Neuronal stem cell (in vitro differentiated cells): ENCODE measurements at regions not wholly inside any gene's neighbourhood (a gene's known extent, or its start where the extent isn't known, plus 50 kb on each side); places are given as distances from the start of the nearest gene placed in this dataset.

Source experiments
- DNase-seq: peaks from one replicate; pipeline ENCODE4 v3.0.0-alpha.2; 2013; ENCODE audit warnings: low spot score
- H2AFZ ChIP-seq: one replicate; pipeline ENCODE4 v1.6.1; 2013; ENCODE audit warnings: mild to moderate bottlenecking, low read length, inconsistent platforms
- H2AK5ac ChIP-seq: 2 replicates; pipeline ENCODE4 v1.6.1; 2013; ENCODE audit warnings: low read depth, mild to moderate bottlenecking, inconsistent platforms, low read length, moderate library complexity, mixed read lengths
- H2BK120ac ChIP-seq: 2 replicates; pipeline ENCODE4 v1.6.1; 2013; ENCODE audit warnings: low read depth, mild to moderate bottlenecking, inconsistent platforms, low read length, moderate library complexity, mixed read lengths
- H2BK12ac ChIP-seq: one replicate; pipeline ENCODE4 v1.6.1; 2013; ENCODE audit warnings: low read length, inconsistent platforms
- H2BK15ac ChIP-seq: 2 replicates; pipeline ENCODE4 v1.6.1; 2013; ENCODE audit warnings: mild to moderate bottlenecking, low read length, inconsistent platforms, mixed read lengths
- H2BK5ac ChIP-seq: one replicate; pipeline ENCODE4 v1.6.1; 2013; ENCODE audit warnings: inconsistent platforms, mild to moderate bottlenecking, low read length, moderate library complexity
- H3K14ac ChIP-seq: one replicate; pipeline ENCODE4 v1.6.1; 2013; ENCODE audit warnings: low read length, inconsistent platforms
- H3K18ac ChIP-seq: 2 replicates; pipeline ENCODE4 v1.6.1; 2013; ENCODE audit warnings: low read length, inconsistent platforms
- H3K23ac ChIP-seq: 2 replicates; pipeline ENCODE4 v1.6.1; 2013; ENCODE audit warnings: low read depth, mild to moderate bottlenecking, mixed read lengths, low read length, inconsistent platforms; ENCODE audit not compliant: poor library complexity
- H3K27ac ChIP-seq: replicated peaks from 3 replicates; pipeline ENCODE4 v1.5.1; 2013; ENCODE audit warnings: low read length, inconsistent platforms
- H3K27me3 ChIP-seq, 3 experiments: 2 replicates each; pipeline ENCODE4 v1.6.1; 2013; ENCODE audit warnings: low read length in 3 of 3, mild to moderate bottlenecking in 2 of 3, inconsistent platforms in 1 of 3, low read depth in 1 of 3, mixed read lengths in 1 of 3, moderate library complexity in 1 of 3; ENCODE audit not compliant: control insufficient read depth in 3 of 3, insufficient read depth in 3 of 3
- H3K36me3 ChIP-seq, 2 donors: replicated peaks in 1 of 2; 2 replicates each; pipeline ENCODE4 v1.6.1; 2013; ENCODE audit warnings: low read length in 2 of 2; ENCODE audit not compliant: control insufficient read depth in 2 of 2, insufficient read depth in 2 of 2
- H3K4ac ChIP-seq: 2 replicates; pipeline ENCODE4 v1.6.1; 2013; ENCODE audit warnings: inconsistent platforms, mild to moderate bottlenecking, low read length, moderate library complexity
- H3K4me1 ChIP-seq, 2 donors: 1 replicate in 1 of 2; 2 replicates in 1 of 2; pipeline ENCODE4 v1.6.1; 2013; ENCODE audit warnings: low read length in 2 of 2, low read depth in 1 of 2; ENCODE audit not compliant: control insufficient read depth in 2 of 2, insufficient read depth in 1 of 2
- H3K4me2 ChIP-seq: one replicate; pipeline ENCODE4 v1.6.1; 2013; ENCODE audit warnings: mild to moderate bottlenecking, low read length, inconsistent platforms; ENCODE audit not compliant: insufficient read depth, poor library complexity, severe bottlenecking
- H3K4me3 ChIP-seq, 2 donors: 2 replicates each; pipeline ENCODE4 v1.5.1; 2013; ENCODE audit warnings: low read length in 2 of 2, mild to moderate bottlenecking in 2 of 2, inconsistent platforms in 1 of 2, moderate library complexity in 1 of 2
- H3K79me1 ChIP-seq: one replicate; pipeline ENCODE4 v1.6.1; 2013; ENCODE audit warnings: low read depth, mild to moderate bottlenecking, inconsistent platforms, low read length, moderate library complexity
- H3K9ac ChIP-seq: one replicate; pipeline ENCODE4 v1.6.1; 2013; ENCODE audit warnings: mild to moderate bottlenecking, low read depth, low read length, inconsistent platforms; ENCODE audit not compliant: poor library complexity
- H3K9me3 ChIP-seq, 2 donors: replicated peaks in 1 of 2; 2 replicates each; pipeline versions ENCODE3 to v1.6.1; 2013; ENCODE audit warnings: low read length in 2 of 2, mild to moderate bottlenecking in 2 of 2, inconsistent platforms in 1 of 2, low read depth in 1 of 2, mixed read lengths in 1 of 2, moderate library complexity in 1 of 2; ENCODE audit not compliant: control insufficient read depth in 2 of 2, insufficient read depth in 1 of 2
- H4K8ac ChIP-seq: one replicate; pipeline ENCODE4 v1.6.1; 2013; ENCODE audit warnings: low read depth, mild to moderate bottlenecking, inconsistent platforms, low read length, moderate library complexity
- H4K91ac ChIP-seq: one replicate; pipeline ENCODE4 v1.6.1; 2013; ENCODE audit warnings: low read length, low read depth, mild to moderate bottlenecking, inconsistent platforms; ENCODE audit not compliant: poor library complexity
- WGBS, 2 donors: extraction: QIAGEN DNeasy Blood & Tissue Kit; methylation state at CpG; one replicate each; pipeline ENCODE4 v1.1.7; 2013; ENCODE audit warnings: missing lambda C conversion rate in 2 of 2, mixed read lengths in 1 of 2; ENCODE audit not compliant: insufficient read length in 2 of 2, insufficient replicate concordance in 1 of 2; ENCODE audit errors: extremely low coverage in 2 of 2; 5-methylcytosine and 5-hydroxymethylcytosine counted together

DNA sequence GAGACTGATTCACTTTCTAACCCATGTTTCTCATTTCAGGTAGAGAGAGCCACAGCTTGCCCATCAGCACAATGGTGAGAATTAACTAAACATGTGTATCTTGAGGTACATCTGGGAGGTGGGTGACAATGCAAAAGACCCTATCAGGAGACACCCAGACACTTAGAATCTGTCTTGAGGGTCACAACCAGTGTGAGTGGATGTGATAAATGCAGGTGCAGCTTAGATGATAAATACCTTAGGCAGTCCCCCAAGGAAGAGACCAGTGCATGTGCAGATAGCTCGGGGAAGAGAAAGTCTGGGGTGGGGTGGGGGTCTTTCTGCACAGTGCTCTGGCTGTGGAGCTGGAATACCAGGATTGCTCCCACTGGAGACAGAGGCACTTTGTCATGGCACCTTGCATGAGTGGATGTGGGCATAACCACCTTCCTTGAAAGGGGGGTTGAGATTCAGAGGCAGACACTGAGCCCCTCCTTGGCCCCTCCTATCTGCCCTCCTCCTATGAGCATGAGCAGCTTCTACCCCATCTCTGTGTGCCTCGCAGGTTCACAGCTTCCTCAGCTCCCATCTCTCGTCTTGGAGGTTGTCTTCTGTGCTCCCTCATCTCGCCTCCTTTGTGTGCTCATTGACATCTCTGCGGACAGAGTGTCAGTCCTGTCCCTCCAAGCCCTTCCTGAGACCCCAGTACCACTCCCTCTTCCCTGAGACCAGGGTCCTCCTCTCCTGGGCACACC, 349.8 kb downstream of the TCERG1L start:
- WGBS, 2 donors = no CpG with 5 or more reads among the region's 5 CpGs
- no peak for DNase-seq

DNA sequence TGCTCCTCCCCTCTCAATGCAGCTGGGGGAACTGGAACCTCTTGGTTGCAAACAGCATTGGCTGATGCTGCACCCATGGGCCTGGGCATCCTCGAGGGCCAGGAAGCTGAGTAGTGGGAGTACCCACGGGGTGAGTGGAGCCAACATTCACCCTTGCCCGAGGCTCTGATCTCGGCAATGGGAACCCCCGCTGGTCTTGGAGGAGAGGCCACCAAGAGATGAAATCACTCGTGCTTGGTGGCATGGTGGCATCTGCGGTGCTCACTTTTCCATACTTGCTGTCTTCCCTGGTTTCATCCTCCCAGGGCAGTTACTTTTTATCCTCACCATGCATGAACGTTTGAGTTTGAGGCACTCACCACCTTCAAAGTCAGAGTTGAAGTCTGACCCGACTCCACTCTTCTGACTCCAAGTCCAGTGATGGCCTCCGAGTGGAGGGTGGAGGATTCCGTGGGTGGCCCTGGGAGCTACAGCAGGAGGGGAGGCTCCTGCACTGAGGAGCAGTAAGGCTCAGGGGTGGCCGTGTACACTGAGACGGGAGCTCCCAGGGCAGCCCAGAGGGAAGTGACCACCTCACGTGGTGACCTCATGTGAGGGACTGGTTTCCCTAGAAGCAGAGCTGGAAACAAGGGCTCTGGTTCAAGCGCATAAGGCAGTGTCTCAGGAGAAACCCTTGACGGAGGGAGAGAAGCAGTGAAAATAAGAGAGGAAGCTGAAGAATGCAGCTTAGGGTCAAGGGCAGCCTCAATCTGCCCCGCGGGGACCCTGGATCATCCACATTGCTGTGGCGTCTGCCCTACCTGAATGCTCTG, 349.1 kb downstream of the TCERG1L start:
- peak overlapping the region; percentile 68 for H3K18ac ChIP-seq
- H2BK120ac ChIP-seq = no peak overlapping the region
- H2BK15ac ChIP-seq = peak overlapping the region; percentile 22
- H3K4me2 ChIP-seq = no peak overlapping the region
- no CpG with 5 or more reads among the region's 19 CpGs for WGBS, 2 donors
- H3K27ac ChIP-seq = no peak overlapping the region
- no peaks in the 10 kb centered on the region for H3K9me3 ChIP-seq
- no peak overlapping the region for H4K91ac ChIP-seq
- peak overlapping the region; percentile 14 for H3K4ac ChIP-seq
- H3K27me3 ChIP-seq = no peaks in the 10 kb centered on the region
- peak overlapping the region; percentile 49 for H3K14ac ChIP-seq
- no peaks in the 10 kb centered on the region for H3K36me3 ChIP-seq
- H3K4me1 ChIP-seq = no peaks in the 10 kb centered on the region
- no peak overlapping the region for H2BK5ac ChIP-seq
- H3K79me1 ChIP-seq = no peaks in the 10 kb centered on the region
- H2AFZ ChIP-seq = no peak overlapping the region
- DNase-seq = no peak
- no peak overlapping the region for H3K23ac ChIP-seq
- no peak overlapping the region for H2BK12ac ChIP-seq
- no peak overlapping the region for H3K9ac ChIP-seq
- peak overlapping the region; percentile 24 for H2AK5ac ChIP-seq
- no peak overlapping the region for H4K8ac ChIP-seq
- no peak overlapping the region for H3K4me3 ChIP-seq

More for the DNA sequence above, 349.8 kb downstream of the TCERG1L start:
- H2AK5ac ChIP-seq = peak overlapping the region; percentile 24
- no peak overlapping the region for H2AFZ ChIP-seq
- H2BK12ac ChIP-seq = no peak overlapping the region
- no peaks in the 10 kb centered on the region for H3K36me3 ChIP-seq
- H3K18ac ChIP-seq = peak overlapping the region; percentile 68
- no peak overlapping the region for H4K91ac ChIP-seq
- H2BK120ac ChIP-seq = no peak overlapping the region
- no peak overlapping the region for H2BK5ac ChIP-seq
- H4K8ac ChIP-seq = no peak overlapping the region
- H3K27me3 ChIP-seq = no peaks in the 10 kb centered on the region
- peak overlapping the region; percentile 49 for H3K14ac ChIP-seq
- H3K27ac ChIP-seq = no peak overlapping the region
- H3K23ac ChIP-seq = no peak overlapping the region
- no peaks in the 10 kb centered on the region for H3K79me1 ChIP-seq
- H3K4me2 ChIP-seq = no peak overlapping the region
- H3K9me3 ChIP-seq = no peaks in the 10 kb centered on the region
- H3K4me1 ChIP-seq = no peaks in the 10 kb centered on the region
- no peak overlapping the region for H3K4me3 ChIP-seq
- H3K9ac ChIP-seq = no peak overlapping the region
- no peak overlapping the region for H3K4ac ChIP-seq
- H2BK15ac ChIP-seq = no peak overlapping the region

DNA sequence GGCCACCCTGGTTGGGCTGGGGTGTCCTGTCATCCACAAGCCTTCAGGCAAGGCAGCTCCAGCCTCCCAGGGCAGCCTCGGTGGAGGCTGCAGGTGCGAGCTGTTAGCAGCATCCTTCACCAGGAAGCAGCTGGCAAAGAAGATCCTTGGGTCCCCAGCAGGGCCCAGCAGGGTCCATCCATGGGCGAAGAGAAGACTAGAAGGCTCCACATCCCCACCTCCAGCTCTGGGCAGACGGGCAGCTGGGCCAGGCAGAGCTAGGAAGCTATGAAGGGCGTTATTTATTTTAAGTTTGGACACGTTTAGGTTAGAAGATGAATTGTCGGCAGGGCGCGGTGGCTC, 348.5 kb downstream of the TCERG1L start:
- no CpG with 5 or more reads among the region's 9 CpGs for WGBS, 2 donors
- Histone ChIP-seq H3K9me3 (no peaks in the 10 kb centered on the region), H4K91ac (no peak overlapping the region), H3K4me2 (no peak overlapping the region), H2BK5ac (no peak overlapping the region), H4K8ac (no peak overlapping the region), H3K14ac (no peak overlapping the region), H3K79me1 (no peaks in the 10 kb centered on the region), H3K4me3 (no peak overlapping the region), H3K18ac (no peak overlapping the region), H3K27me3 (no peaks in the 10 kb centered on the region), H2BK120ac (no peak overlapping the region), H3K9ac (no peak overlapping the region), H3K23ac (no peak overlapping the region), H2BK15ac (no peak overlapping the region), H3K27ac (no peak overlapping the region), H2AK5ac (no peak overlapping the region), H3K4me1 (no peaks in the 10 kb centered on the region), H2BK12ac (no peak overlapping the region), H3K36me3 (no peaks in the 10 kb centered on the region), H3K4ac (no peak overlapping the region), H2AFZ (no peak overlapping the region)
- no peak for DNase-seq

DNA sequence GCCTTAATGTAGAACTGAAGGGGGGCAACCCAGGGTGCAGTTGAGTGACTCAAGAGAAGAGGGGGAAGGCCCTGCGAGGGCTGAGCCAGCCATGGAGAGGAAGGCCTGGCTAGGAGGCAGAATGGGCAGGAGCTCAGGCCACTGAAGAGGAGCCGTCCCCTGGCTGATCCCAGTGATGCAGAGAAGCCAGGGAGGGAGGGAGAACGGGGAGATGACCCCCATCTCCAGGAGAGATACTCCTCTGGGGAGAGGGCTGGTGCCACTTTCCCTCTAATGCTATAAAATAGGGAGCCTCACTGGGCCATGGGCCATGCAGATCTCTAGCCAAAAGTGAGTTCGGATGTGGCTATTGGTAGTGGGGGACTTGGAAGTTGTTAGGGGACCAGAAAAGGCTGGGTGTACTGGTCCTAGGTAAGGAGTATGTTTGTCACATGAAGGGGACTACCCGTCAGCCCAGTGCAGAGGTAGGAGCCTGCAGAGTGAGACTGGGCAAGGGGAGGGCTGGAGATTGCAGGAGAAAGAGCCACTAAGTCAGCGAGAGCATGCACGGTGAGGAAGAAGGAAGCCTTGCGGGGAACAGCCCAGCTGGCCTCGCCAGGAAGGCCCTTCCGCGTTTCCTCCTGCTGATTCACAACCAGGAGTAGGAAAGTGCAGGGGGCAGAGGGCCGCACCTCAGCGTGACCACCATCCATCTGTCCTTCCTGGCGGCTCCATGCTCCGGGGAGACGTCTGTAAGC, 347.6 kb downstream of the TCERG1L start:
- H4K91ac ChIP-seq = no peak overlapping the region
- no CpG with 5 or more reads among the region's 16 CpGs for WGBS, 2 donors

More for the DNA sequence above, 347.6 kb downstream of the TCERG1L start:
- Histone ChIP-seq H3K14ac (no peak overlapping the region), H3K4ac (no peak overlapping the region), H3K4me2 (no peak overlapping the region), H2BK15ac (no peak overlapping the region), H3K79me1 (no peaks in the 10 kb centered on the region), H3K4me1 (no peaks in the 10 kb centered on the region), H2BK12ac (no peak overlapping the region), H3K27ac (no peak overlapping the region), H3K27me3 (no peaks in the 10 kb centered on the region), H3K36me3 (no peaks in the 10 kb centered on the region), H2BK5ac (no peak overlapping the region), H3K9me3 (no peaks in the 10 kb centered on the region), H4K8ac (no peak overlapping the region), H3K18ac (no peak overlapping the region), H2BK120ac (no peak overlapping the region), H3K4me3 (no peak overlapping the region), H3K23ac (no peak overlapping the region), H2AK5ac (no peak overlapping the region), H3K9ac (no peak overlapping the region), H2AFZ (no peak overlapping the region)
- no peak for DNase-seq
